NCI-H1092 (cell line): ENCODE measurements at regions not wholly inside any gene's neighbourhood (a gene's known extent, or its start where the extent isn't known, plus 50 kb on each side); places are given as distances from the start of the nearest gene placed in this dataset.

Experiments used
- DNase-seq: peaks from one replicate; lab custom pipeline; 2025; lab: John Stamatoyannopoulos, UW

GRCh38 chr1:81392526-81393226, 408.1 kb upstream of the ADGRL2 start:
- DNase-seq: no peak

DNA sequence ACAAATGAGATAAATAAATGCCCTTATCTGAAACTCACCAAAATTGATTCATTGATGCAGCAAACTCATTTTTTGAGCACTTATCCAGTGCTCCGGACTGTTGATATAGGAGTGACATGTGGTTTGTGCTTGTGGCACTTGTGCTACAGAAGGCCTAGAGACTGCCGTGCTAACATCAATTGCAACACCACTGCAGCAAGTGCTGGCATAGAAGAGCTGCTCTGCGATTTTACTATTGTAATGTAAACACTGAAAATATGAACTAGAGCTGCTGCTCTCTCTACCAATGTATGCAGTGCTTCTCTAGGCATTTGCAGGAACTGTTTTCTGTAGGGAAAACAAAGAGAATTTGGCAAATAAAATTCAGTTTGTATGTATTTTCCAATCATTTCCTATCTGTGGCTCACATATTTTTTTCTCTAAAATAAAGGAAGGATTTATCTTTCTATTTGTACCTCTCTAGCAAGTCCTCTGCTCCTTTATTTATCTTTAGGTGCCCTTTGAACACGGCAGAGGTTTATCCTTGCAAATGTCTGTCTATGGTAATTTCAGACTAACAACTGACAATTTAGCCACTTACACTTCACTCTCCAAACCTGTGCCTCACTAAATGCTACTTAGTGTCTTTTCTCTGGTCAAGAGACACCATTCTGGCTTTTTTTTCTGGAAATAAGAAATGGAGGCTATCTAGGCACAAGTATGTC, 409.5 kb upstream of the ADGRL2 start:
- no peak for DNase-seq

GRCh38 chr1:81388435-81388834, 412.3 kb upstream of the ADGRL2 start:
- no peak for DNase-seq

DNA sequence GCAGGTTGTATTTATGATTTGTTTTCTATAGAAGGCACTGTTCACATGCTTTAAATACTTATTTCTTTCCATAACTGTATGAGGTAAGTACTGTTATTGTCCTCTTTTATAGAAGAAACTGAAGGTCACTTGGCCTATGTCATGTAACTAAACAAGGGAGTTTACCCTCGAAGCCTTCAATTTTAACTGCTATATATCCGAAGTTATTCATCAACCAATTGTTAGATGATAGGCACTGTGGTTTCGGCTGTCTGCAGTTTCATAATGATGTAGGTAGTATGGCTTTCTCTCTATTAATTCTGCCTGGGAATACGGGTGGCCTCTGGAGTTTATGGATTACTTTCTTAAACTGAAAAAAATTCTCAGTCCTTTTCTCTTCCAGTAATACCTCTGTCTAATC, 413.3 kb upstream of the ADGRL2 start:
- no peak for DNase-seq

GRCh38 chr1:81382561-81382960, 418.2 kb upstream of the ADGRL2 start:
- no peak for DNase-seq

DNA sequence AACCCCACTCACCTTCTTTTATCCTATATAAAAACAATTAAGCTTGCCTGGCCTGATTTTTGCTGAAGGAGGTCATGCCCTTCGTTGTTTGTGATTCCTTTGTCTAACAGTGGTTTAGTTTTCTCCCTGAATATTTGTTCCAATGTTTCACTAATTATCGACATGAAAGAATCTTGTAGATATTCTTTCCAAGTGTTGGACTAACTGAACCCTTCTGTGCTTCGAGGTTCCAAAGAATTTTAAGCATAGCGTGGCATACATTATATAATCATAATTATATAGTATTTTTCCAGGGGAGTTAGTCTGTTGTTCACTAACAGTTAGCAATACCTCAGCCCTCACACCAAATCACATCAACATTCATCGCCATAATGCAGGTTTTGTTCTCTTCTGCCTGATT, 418.9 kb upstream of the ADGRL2 start:
- DNase-seq: no peak

DNA sequence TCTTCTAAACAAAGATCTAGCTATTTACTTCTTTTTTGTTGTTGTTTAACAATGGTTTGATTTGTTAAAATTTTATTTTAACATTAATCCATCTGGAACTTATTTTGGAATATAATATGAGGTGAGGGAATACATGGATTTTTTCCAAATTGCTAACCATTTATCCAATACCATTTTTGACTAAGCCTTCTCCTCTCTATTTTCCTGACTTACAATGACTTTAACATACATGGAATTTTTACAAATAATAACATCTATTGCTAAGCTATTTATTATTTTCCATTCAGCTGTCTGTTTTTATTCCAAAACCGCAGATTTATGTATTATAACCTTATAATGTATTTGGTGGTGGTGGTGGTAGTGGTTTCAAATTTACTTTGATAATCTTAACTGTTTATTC, 420.3 kb upstream of the ADGRL2 start:
- DNase-seq: no peak

DNA sequence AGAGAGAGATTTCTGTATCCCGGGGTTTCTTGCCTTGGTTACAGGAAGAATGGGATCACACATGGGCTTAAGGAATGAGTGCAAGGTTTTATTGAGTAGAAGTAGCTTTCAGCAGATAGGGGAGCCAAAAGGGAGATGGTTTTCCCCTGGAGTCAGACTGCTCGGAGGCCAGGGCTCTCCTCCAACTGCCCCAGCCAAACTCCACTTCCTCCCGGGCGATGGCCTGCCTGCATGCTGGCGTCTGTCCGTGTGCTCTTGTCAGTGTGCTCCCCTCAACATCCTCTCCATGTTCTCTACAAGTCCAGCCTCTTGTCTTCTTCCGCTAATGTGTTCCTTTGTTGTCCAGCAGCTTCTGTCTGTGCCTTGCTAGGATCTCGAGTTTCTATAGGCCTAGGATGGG, 421.3 kb upstream of the ADGRL2 start:
- DNase-seq: no peak

GRCh38 chr1:81377406-81377805, 423.3 kb upstream of the ADGRL2 start:
- no peak for DNase-seq

DNA sequence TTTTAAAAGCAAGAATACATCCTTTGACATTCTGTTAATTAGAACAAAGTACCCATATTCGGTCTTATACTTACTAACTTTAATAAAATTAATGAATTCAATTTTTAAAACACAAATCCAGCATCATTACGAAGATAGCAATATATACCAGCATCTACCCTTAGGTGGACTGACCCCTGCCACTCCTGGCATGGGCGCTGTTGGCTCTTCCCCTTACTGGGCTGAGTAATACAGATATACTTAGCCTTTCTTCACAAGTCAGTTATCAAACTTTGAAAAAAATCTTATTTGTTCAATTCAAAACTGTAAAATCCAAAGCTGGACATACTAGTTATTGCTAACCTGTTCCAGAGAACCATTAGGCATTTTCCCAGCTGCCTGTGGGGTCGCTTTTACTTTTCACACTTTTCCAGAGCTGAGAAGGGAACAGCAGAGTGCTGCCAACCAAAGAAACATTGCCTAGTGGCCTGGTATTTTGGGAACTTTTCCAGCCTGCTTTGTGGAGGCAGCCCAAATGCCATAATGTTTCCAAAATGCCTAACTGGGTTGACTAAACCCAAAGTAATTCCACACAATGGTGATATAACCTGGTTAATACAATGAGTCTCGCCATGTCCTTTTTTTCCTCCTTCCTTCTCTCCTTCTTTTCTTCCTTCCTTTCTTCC, 424.7 kb upstream of the ADGRL2 start:
- DNase-seq: no peak

- no peak for DNase-seq
Observed at GRCh38 chr1:81374481-81374880, 426.3 kb upstream of the ADGRL2 start.

GRCh38 chr1:81371864-81372263, 428.9 kb upstream of the ADGRL2 start:
- no peak for DNase-seq

- no peak for DNase-seq
Observed at GRCh38 chr1:81369833-81370232, 430.9 kb upstream of the ADGRL2 start.

DNA sequence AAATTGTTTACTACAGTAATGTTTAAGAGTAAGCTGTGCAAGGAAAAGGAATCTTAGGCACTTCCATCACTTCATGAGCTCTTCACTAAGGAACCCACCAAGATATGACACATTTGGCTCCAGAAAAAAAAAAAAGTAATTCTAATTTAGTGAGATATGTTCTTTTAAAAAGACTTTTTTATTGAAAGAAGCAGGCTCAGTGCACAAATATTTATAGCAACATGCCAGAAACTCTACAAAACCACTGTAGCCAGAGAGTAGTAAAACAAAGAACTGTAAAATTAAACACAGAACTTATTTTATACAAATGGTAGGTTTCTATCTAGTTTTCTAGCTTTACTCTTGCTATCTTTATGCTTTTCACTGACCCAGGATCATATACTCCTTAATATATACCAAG, 434.6 kb upstream of the ADGRL2 start:
- DNase-seq: no peak

DNA sequence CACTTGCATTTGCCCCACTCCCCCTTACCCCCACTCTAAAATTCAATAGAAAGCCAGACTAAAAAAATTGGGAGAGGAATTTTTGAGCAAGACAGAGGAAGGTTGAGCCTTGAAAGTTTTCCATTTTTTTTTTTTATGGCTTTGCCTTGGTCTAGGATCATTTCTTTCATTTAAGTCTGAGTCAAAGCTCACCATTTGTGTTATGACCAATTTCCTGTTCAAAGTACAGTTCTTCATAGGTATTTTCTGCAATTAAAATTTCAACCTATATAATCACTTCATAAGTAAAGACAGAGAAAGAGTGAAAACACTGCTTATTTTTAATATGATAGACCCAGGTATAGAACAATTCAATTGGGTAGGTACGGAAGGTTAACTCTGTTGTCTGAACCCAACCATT, 436.6 kb upstream of the ADGRL2 start:
- DNase-seq: no peak

GRCh38 chr1:81358151-81358550, 442.6 kb upstream of the ADGRL2 start:
- DNase-seq: no peak

DNA sequence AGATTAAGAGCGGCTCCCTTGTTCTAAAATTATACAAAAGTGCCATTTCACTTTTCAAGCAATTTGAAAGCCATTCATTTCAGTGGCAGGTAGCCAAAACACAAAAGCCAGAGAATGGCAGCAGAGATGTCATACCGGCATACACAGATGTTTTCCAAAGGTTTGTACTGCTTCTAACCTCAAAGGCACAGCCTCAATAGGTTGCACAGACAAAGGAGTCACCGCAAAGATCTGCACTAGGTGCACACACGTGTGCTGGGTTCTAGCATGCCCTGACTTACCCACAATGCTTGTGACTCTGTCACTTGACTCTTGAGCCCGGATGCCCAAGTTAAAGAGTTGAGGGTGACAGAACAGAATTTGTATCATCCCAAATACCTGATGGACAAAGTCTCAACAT, 448.9 kb upstream of the ADGRL2 start:
- no peak for DNase-seq

GRCh38 chr1:81349194-81349965, 451.4 kb upstream of the ADGRL2 start:
- no peak for DNase-seq

DNA sequence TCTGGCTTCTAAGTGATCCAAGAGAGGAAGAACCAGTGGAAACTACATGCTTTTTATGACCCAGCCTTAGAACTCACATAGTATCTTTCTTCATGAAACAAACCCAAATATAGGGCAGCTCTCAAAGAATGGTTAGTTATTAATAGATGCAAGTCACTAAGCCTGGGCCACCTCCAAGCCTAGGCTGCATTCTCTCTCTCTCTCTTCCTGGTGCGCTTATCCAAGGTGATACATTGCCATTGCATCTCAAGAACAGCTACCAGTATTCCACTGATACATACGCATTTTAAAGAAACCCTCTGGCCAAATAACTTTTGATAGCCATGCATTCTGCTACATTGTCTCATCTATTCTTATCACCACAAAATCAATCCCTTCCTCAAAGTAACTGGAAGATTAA, 455.6 kb upstream of the ADGRL2 start:
- DNase-seq: no peak

GRCh38 chr1:81340239-81340638, 460.5 kb upstream of the ADGRL2 start:
- no peak for DNase-seq

DNA sequence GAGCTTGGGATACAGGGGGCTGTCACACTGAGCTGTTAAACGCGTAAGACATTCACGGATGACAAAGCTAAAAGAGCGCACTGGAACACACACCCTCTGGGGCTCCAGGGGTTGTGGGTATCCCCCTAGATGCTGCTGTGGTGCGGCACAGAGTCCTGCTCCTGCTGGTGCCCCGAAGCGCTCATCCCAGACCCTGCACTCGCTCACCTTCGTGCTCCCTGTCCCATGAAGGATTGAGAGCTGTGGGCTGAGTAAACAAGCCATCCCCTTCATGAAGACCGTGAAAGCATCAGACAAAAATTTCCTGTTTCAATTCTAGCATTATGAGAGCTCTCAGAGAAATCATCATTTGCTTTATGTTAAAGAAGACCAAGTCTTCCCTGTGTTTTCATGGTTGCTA, 463.5 kb upstream of the ADGRL2 start:
- DNase-seq: no peak

DNA sequence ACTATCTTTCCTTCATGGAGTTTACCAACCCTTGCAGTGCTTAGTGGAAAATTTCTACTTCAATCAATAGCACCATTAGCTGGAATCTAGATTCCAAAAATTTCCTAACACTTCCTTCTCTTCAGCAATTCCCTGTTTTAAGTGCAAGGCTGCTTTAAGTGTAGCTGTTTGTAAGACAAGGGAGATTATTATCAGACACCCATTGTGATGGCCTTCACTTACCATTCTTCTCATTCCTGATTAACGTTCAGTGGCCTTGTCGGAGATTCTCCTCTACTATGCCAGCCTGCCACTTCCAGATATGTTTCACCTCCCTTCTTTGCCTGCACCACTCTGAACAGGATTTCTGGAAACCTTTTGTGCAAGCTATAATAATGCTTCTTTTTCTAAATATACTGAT, 464.9 kb upstream of the ADGRL2 start:
- DNase-seq: no peak

- DNase-seq: no peak
Observed at GRCh38 chr1:81330521-81330920, 470.2 kb upstream of the ADGRL2 start.
